ENCODE measurements at regions not wholly inside any gene's neighbourhood (a gene's known extent, or its start where the extent isn't known, plus 50 kb on each side); places are given as distances from the start of the nearest gene placed in this dataset.

DNA sequence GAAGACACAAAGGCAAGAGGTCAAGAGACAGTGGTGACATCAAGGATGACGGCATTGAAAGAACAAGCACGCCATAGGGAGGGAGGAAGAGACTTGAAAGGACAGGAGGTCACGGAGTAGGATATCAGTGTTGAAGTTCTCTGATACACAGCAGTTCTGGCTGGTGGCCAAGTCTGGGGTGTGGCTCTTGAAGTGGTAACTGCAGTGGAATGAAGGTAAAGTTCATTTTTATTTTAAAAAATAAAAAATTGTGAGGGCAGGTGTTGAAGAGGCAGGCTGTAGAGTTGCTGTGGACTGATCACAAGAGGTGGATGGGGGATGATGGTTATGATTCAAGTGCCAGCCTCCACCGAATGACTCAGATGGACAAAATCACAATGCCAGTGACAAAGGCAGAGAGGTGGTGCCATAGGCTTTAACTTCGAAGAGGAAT lies 53.2 kb upstream of the BMP2 start:
- POLR2A ChIA-PET, result no interaction called here
- peaks cover 12% of the 10 kb centered on the region for H3K4me1 ChIP-seq (ENCODE audit: insufficient read depth, low read length)
- DNase-seq (ENCODE audit: low spot score), result no peak

DNA sequence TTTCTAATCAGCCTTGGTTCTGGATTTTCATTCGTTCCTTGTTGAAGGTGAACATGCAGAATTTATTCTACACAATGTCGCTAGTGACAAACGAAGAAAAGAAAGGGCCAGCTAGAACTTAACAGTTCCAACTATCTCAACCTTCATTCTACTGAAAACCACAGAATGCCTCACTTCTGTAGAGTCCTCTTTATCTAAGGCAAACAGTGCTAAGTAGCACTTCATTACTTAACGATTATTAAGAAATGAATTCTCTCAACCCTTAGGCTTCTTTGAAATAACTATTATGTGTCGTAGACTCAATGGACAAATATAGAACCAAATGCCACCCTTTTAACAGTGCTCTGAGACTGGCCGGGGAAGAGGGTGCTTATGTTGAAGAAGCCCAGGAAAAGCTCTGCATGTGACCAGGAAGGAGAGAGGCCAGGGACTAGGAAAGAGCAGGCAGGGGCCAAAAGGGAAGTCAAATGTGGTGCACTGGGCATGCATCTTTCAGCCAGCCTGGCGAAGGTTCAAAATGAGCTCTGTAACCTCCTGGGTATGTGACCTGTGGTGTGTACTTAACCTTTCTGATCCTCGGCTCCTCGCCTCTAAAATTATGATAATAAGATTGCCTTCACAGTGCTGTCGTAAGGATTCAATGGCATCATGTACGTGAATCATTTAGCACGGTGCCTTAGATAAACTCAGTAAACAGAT lies 55.4 kb upstream of the BMP2 start:
- ChIA-PET CTCF (ENCODE audit: low intra/inter-chr PET ratio, low total read pairs) (no interaction called here), POLR2A (no interaction called here)
- no TSS peak for BruUV-seq (replicated peaks)
- H3K36me3 ChIP-seq (replicated peaks in 1 of 2; ENCODE audit: control insufficient read depth in 1 of 2, insufficient read depth in 2 of 2, low read length in 2 of 2), result no peaks in the 10 kb centered on the region
- H4K20me1 ChIP-seq (ENCODE audit: insufficient read depth, low read length), result no peaks in the 10 kb centered on the region
- in situ Hi-C loops (cut with HindIII; ENCODE audit: extremely low pct_ligation_motif_present, low pct_unique_long_range_greater_than_20kb) (no loop called here), intact Hi-C loops (cut with micrococcal nuclease; ENCODE audit: unreplicated experiment) (no loop called here)
- no peaks in the 10 kb centered on the region for H3K9me3 ChIP-seq (ENCODE audit: low read length)
- no peak overlapping the region for H2AFZ ChIP-seq (ENCODE audit: low read length)
- H3K9ac ChIP-seq (ENCODE audit: insufficient read depth, low read depth, low read length), result no peak overlapping the region
- 19% methylated on average over 12 of the region's 12 CpGs for WGBS (ENCODE audit: low lambda C conversion rate)
- no peak for DNase-seq (ENCODE audit: low spot score)
- no peak for ATAC-seq
- TF ChIP-seq MED1 (CRISPR knock-in tag; IDR thresholded peaks at IDR 0.05), result no peak
- TF ChIP-seq GABPA (IDR thresholded peaks at IDR 0.05; ENCODE audit: low read depth, low read length), result no peak
- TF ChIP-seq GABPA (CRISPR knock-in tag; IDR thresholded peaks at IDR 0.05; ENCODE audit: low read depth), result 0 out of 2 replicates have a peak, but pooled peaks have one; percentile 13
- TF ChIP-seq ZSCAN22 (CRISPR knock-in tag; IDR thresholded peaks at IDR 0.05), result no peak
- no peaks in the 10 kb centered on the region for H3K27me3 ChIP-seq (ENCODE audit: control insufficient read depth in 1 of 2, insufficient read depth in 2 of 2, low read length in 2 of 2)
- H3K4me1 ChIP-seq (ENCODE audit: insufficient read depth, low read length), result peaks cover 16% of the 10 kb centered on the region
- no peaks in the 10 kb centered on the region for H3K79me2 ChIP-seq (ENCODE audit: insufficient read depth, low read length)
- H3K4me2 ChIP-seq (ENCODE audit: low read depth, low read length), result no peak overlapping the region
- no peak overlapping the region for H3K4me3 ChIP-seq (replicated peaks in 1 of 3; ENCODE audit: insufficient read depth in 1 of 3, low read depth in 2 of 3, low read length in 3 of 3)
- no peak for FAIRE-seq
- H3K27ac ChIP-seq (ENCODE audit: extremely low read length, insufficient read depth, low read length), result no peak overlapping the region

More for the DNA sequence above, 53.2 kb upstream of the BMP2 start:
- CTCF ChIA-PET (ENCODE audit: low intra/inter-chr PET ratio, low total read pairs), result no interaction called here
- no peak overlapping the region for H3K27ac ChIP-seq (ENCODE audit: extremely low read length, insufficient read depth, low read length)
- H3K27me3 ChIP-seq (ENCODE audit: control insufficient read depth in 1 of 2, insufficient read depth in 2 of 2, low read length in 2 of 2), result no peaks in the 10 kb centered on the region
- FAIRE-seq (no peak), ATAC-seq (no peak)
- H3K9ac ChIP-seq (ENCODE audit: insufficient read depth, low read depth, low read length), result no peak overlapping the region
- H3K36me3 ChIP-seq (replicated peaks in 1 of 2; ENCODE audit: control insufficient read depth in 1 of 2, insufficient read depth in 2 of 2, low read length in 2 of 2), result no peaks in the 10 kb centered on the region
- no peaks in the 10 kb centered on the region for H4K20me1 ChIP-seq (ENCODE audit: insufficient read depth, low read length)
- H3K4me2 ChIP-seq (ENCODE audit: low read depth, low read length), result no peak overlapping the region
- TF ChIP-seq ZC3H13 (CRISPR knock-in tag; IDR thresholded peaks at IDR 0.05), result no peak
- TF ChIP-seq ZBTB21 (CRISPR knock-in tag; IDR thresholded peaks at IDR 0.05), result peak; percentile 56; the same call in 1 of the 2 replicates
- in situ Hi-C loops (cut with HindIII; ENCODE audit: extremely low pct_ligation_motif_present, low pct_unique_long_range_greater_than_20kb), result no loop called here
- intact Hi-C loops (cut with micrococcal nuclease; ENCODE audit: unreplicated experiment), result no loop called here
- WGBS (ENCODE audit: low lambda C conversion rate), result 38% methylated on average over 5 of the region's 5 CpGs
- H3K79me2 ChIP-seq (ENCODE audit: insufficient read depth, low read length), result no peaks in the 10 kb centered on the region
- no peak overlapping the region for H2AFZ ChIP-seq (ENCODE audit: low read length)
- H3K9me3 ChIP-seq (ENCODE audit: low read length), result no peaks in the 10 kb centered on the region
- BruUV-seq (replicated peaks), result no TSS peak
- no peak overlapping the region for H3K4me3 ChIP-seq (replicated peaks in 1 of 3; ENCODE audit: insufficient read depth in 1 of 3, low read depth in 2 of 3, low read length in 3 of 3)
